Right lobe of liver (tissue), 6 donors: ENCODE measurements at regions not wholly inside any gene's neighbourhood (a gene's known extent, or its start where the extent isn't known, plus 50 kb on each side); places are given as distances from the start of the nearest gene placed in this dataset.

Experiments used
- ATAC-seq, 4 donors: fragments of 200-7000 bp; cut with Tn5 transposase; one replicate each; pipeline ENCODE4 v1.9.1; 2020; ENCODE audit warnings: mild to moderate bottlenecking in 4 of 4, moderate library complexity in 4 of 4
- DNase-seq, 3 donors: peaks; one replicate each; pipeline ENCODE4 v3.0.0-alpha.2; 2020
- H3K27ac ChIP-seq, 3 donors: fragments of 200-600 bp; one replicate each; pipeline ENCODE4 v1.8.0; 2022
- H3K27me3 ChIP-seq, 2 donors: fragments of 200-600 bp; one replicate each; pipeline ENCODE4 v1.8.0; 2022
- H3K36me3 ChIP-seq, 4 donors: fragments of 200-600 bp; sonication (generic) in 1 of 4; one replicate each; pipeline versions ENCODE4 v1.5.1 to v1.8.0; 2017 to 2022; ENCODE audit warnings: control low read depth in 1 of 4
- H3K4me1 ChIP-seq, 4 donors: fragments of 200-600 bp; sonication (generic) in 1 of 4; one replicate each; pipeline versions ENCODE4 v1.5.1 to v1.8.0; 2017 to 2022; ENCODE audit warnings: control low read depth in 1 of 4
- H3K4me3 ChIP-seq, 3 donors: fragments of 200-600 bp; one replicate each; pipeline ENCODE4 v1.8.0; 2022
- H3K9me3 ChIP-seq, 4 donors: fragments of 200-600 bp; sonication (generic) in 1 of 4; one replicate each; pipeline versions ENCODE4 v1.5.1 to v1.8.0; 2017 to 2022; ENCODE audit warnings: control low read depth in 1 of 4
- POLR2A ChIP-seq: fragments of 450-650 bp; IDR thresholded peaks from one replicate; pipeline ENCODE4 v1.6.1; 2017; ENCODE audit warnings: antibody characterized with exemption, mild to moderate bottlenecking
- WGBS: methylation state at CpG from one replicate; pipeline ENCODE4 v1.1.6; 2018; ENCODE audit warnings: low coverage, low lambda C conversion rate; ENCODE audit not compliant: insufficient coverage; ENCODE audit errors: missing lambda C conversion rate; 5-methylcytosine and 5-hydroxymethylcytosine counted together
- intact Hi-C, 2 donors: fragments of 100-400 bp; cut with DNase I; formaldehyde crosslinking; loops; one replicate each; pipeline versions ENCODE4 v1.11.2 to v1.14.1; 2022
- TF ChIP-seq, protein P1 (sequence below), 4 donors: fragments of 200-600 bp in 3 of 4; fragments of 450-650 bp in 1 of 4; IDR thresholded peaks; one replicate each; pipeline versions ENCODE4 v1.5.1 to v1.8.0; 2016 to 2022; ENCODE audit warnings: antibody characterized with exemption in 4 of 4, mild to moderate bottlenecking in 2 of 4
- donor health status: DM: no; HTN: yes; CAD: no.
- donor health status: DM: no; HTN: no; CAD: no.
- donor health status: DM: no; HTN: no; CAD: no.
- donor health status: DM: no; HTN: yes; CAD: no.
- donor health status: DM: no; HTN: yes; CAD: no.

DNA sequence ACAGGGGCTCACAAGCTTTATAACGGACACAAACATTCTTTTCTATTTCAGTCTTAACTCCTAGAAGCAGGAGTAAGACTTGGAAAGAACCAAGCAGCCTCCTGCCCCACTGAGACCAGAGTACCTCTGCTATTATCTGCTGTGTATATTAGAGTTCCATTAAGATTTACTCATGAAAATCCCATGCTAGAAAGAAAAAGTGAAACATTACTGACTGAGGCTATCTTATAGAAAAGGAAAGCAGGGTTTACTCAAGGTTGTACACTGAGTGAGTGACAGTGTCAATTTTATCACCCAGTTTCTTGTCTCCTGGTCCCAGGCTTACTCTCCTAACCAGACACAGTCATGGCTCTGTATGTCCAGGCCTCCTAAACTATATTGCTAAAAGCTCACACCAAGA is 97.9 kb upstream of the SOX2 start:
- no peaks in the 10 kb centered on the region for H3K4me1 ChIP-seq
- DNase-seq: no peak
- no peak overlapping the region for H3K27ac ChIP-seq
- no peaks in the 10 kb centered on the region for H3K27me3 ChIP-seq
- H3K9me3 ChIP-seq: no peaks in the 10 kb centered on the region
- 46% methylated on average over 1 of the region's 1 CpG for WGBS
- intact Hi-C loops: no loop called here
- H3K36me3 ChIP-seq: no peaks in the 10 kb centered on the region
- no peak overlapping the region for H3K4me3 ChIP-seq
- TF ChIP-seq, protein P1, sequence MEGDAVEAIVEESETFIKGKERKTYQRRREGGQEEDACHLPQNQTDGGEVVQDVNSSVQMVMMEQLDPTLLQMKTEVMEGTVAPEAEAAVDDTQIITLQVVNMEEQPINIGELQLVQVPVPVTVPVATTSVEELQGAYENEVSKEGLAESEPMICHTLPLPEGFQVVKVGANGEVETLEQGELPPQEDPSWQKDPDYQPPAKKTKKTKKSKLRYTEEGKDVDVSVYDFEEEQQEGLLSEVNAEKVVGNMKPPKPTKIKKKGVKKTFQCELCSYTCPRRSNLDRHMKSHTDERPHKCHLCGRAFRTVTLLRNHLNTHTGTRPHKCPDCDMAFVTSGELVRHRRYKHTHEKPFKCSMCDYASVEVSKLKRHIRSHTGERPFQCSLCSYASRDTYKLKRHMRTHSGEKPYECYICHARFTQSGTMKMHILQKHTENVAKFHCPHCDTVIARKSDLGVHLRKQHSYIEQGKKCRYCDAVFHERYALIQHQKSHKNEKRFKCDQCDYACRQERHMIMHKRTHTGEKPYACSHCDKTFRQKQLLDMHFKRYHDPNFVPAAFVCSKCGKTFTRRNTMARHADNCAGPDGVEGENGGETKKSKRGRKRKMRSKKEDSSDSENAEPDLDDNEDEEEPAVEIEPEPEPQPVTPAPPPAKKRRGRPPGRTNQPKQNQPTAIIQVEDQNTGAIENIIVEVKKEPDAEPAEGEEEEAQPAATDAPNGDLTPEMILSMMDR (IDR thresholded peaks at IDR 0.05): no peak
- TF ChIP-seq POLR2A: no peak
- no peak for ATAC-seq

DNA sequence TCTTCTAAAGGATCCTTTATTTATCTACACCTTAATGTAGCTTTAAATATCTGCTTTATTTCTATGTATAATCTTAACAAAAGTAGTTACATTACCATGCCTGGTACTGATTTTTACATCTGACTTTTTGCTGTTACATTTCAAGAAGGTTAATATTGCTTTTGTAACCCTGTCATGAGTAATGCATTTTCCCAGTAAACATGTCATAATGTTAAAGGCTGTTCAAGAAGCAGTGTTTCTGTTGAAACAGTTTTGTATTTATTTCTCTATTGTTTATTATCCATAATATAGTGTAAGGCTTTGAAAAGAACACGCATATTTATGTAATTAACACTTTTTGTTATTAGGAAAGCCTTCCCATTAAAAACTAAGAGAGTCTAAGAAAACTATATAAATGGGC is 98.5 kb upstream of the SOX2 start:
- DNase-seq (no peak), ATAC-seq (no peak)
- Histone ChIP-seq H3K27me3 (no peaks in the 10 kb centered on the region), H3K27ac (no peak overlapping the region), H3K9me3 (no peaks in the 10 kb centered on the region), H3K36me3 (no peaks in the 10 kb centered on the region), H3K4me1 (no peaks in the 10 kb centered on the region), H3K4me3 (no peak overlapping the region)
- intact Hi-C loops: no loop called here
- WGBS: 33% methylated on average over 1 of the region's 1 CpG
- TF ChIP-seq POLR2A: no peak
- TF ChIP-seq, protein P1 (IDR thresholded peaks at IDR 0.05): no peak

DNA sequence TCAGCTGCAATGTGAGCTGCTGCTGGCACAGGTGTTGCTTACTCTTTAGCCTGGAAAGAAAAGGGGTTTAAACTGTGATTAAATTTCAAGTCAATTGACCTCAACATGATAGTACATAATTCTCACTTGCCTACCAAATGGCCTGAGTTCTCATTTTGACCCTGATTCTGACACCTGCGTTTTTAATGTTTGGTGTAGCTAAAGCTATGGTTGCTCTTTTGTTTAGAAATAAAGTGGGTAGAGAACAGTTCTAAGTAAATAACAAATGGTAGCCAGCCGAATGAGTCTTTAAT is 100.8 kb upstream of the SOX2 start:
- Histone ChIP-seq H3K4me3 (no peak overlapping the region), H3K36me3 (no peaks in the 10 kb centered on the region), H3K27ac (no peak overlapping the region), H3K27me3 (no peaks in the 10 kb centered on the region), H3K4me1 (no peaks in the 10 kb centered on the region), H3K9me3 (no peaks in the 10 kb centered on the region)
- DNase-seq (no peak), ATAC-seq (no peak)
- no peak for TF ChIP-seq POLR2A
- TF ChIP-seq, protein P1 (IDR thresholded peaks at IDR 0.05): no peak
- WGBS: 63% methylated on average over 2 of the region's 2 CpGs
- intact Hi-C loops: no loop called here

DNA sequence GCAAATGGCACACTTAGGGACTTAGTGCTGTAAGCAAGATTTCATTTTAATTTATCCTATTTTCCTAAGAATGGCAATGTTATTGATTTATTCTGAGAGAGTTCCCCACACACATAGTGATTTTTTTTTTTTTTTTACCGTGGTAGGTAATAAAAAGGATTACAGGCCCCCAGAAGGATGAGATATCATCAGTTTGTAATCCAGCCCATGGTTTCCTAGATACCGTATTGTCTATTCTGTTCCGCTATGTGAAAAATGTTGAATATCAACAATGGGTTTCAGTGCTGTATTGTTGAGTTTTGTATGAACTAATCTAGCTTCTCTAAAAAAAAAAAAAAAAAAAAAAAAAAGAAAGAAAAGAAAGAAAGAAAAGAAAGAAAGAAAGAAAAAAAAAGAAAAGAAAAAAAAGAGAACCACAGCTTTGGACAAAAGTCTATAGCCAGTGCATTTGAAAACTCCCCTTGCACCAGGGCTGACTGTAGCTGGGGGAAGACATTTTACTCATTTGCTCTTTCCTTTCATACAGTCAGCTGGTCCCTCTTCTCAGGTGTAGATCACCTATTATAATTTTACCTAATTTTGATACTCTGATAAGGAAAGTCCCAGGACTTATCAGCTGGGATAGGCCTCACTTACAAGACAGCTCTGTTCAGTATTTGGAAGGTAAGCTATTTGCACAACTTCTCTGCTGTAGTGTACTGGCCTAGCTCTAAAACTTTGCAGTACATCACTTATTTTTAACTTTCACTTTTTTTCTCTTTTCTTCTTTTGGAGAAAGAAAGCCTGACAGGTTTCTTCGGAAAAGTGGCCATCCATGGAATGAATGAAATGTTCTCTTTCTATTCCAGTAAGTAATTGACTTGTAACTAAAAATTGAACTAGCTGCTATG is 101.4 kb upstream of the SOX2 start:
- intact Hi-C loops: no loop called here
- no peaks in the 10 kb centered on the region for H3K9me3 ChIP-seq
- H3K4me1 ChIP-seq: no peaks in the 10 kb centered on the region
- 64% methylated on average over 4 of the region's 4 CpGs for WGBS
- no peak for DNase-seq
- ATAC-seq: no peak
- H3K27me3 ChIP-seq: no peaks in the 10 kb centered on the region
- TF ChIP-seq, protein P1 (IDR thresholded peaks at IDR 0.05): no peak
- TF ChIP-seq POLR2A: no peak
- no peaks in the 10 kb centered on the region for H3K36me3 ChIP-seq
- H3K27ac ChIP-seq: no peak overlapping the region
- H3K4me3 ChIP-seq: no peak overlapping the region
